ENCODE measurements at regions not wholly inside any gene's neighbourhood (a gene's known extent, or its start where the extent isn't known, plus 50 kb on each side); places are given as distances from the start of the nearest gene placed in this dataset.

DNA sequence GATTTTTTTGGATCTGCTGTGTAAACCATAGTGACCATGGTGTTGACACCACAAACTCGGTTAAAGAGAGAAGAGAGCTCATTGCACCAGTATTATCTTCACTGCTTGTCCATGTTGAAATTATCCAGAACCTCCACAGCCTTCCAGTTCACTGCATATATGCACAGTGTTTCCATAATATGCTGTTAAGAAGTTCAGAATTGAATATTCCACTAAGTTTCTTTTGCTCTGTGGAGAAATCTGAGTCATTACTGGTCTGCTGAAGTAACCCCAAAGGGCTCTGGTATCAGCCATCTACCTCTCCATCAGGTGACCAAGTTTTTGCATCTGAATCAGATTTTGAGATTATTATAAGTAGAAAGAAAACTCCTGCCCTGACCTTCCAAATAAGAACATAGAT lies 143.5 kb downstream of the LRRC3B start:
- TF ChIP-seq EZH2 (IDR thresholded peaks at IDR 0.05; ENCODE audit: insufficient read depth, poor library complexity, severe bottlenecking) (no peak), EZH2phosphoT487 (IDR thresholded peaks at IDR 0.05; ENCODE audit: insufficient read depth, low read depth) (no peak)
